ENCODE measurements at regions not wholly inside any gene's neighbourhood (a gene's known extent, or its start where the extent isn't known, plus 50 kb on each side); places are given as distances from the start of the nearest gene placed in this dataset.

- no peak for TF ChIP-seq ZBTB12 (CRISPR knock-in tag; IDR thresholded peaks at IDR 0.05)
- TF ChIP-seq REST (IDR thresholded peaks at IDR 0.05; ENCODE audit: borderline replicate concordance), result no peak
- TF ChIP-seq REST (CRISPR knock-in tag; IDR thresholded peaks at IDR 0.05; ENCODE audit: low read depth), result no peak
- no peak for TF ChIP-seq PREB (CRISPR knock-in tag; IDR thresholded peaks at IDR 0.05)
- no peak for TF ChIP-seq ZNF830 (CRISPR knock-in tag; IDR thresholded peaks at IDR 0.05)
- TF ChIP-seq HMG20A (CRISPR knock-in tag; conservative IDR thresholded peaks at IDR 0.05), result no peak
- no peak for TF ChIP-seq ATF6 (CRISPR knock-in tag; IDR thresholded peaks at IDR 0.05)
- no peak for TF ChIP-seq CTCF (IDR thresholded peaks at IDR 0.05 in 2 of 3, conservative IDR thresholded peaks at IDR 0.05 in 1 of 3; ENCODE audit: insufficient read depth in 2 of 3, low read depth in 1 of 3, low read length in 3 of 3)
- no peak for TF ChIP-seq ZBTB17 (CRISPR knock-in tag; IDR thresholded peaks at IDR 0.05)
Observed at GRCh38 chr18:51617572-51618260, 420.2 kb upstream of the MEX3C start.

Data from K562 (cell line).